ENCODE measurements at regions not wholly inside any gene's neighbourhood (a gene's known extent, or its start where the extent isn't known, plus 50 kb on each side); places are given as distances from the start of the nearest gene placed in this dataset.
"Not testable (repeated sequence)": the region's sequence is repeated elsewhere in the genome, so short reads cannot be mapped to it uniquely, and the experiment has no call there.

DNA sequence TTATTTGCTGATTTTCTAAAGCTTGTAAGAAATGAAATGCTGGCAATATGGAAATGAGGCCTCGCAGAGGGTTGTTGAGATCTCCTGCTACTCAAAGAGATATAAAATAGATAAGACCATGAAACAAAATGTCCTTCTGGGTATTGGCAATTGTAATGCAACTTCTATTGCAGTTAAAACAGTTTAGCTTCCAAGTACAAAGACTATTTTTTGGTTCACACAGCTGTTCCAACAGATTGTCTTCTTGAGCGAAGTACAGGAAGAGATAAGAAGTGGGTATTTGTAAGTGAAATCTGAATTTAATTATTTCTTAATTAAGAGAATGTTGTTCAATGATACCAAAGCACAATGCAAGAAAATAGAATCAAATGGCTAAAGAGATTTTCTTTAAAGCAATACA lies 801.5 kb upstream of the GBE1 start:
- Mint-ChIP-seq H3K36me3 (ENCODE audit: low read depth, unreplicated experiment) (no peaks in the 10 kb centered on the region), H3K27me3 (ENCODE audit: unreplicated experiment) (no peaks in the 10 kb centered on the region), H3K9me3 (ENCODE audit: unreplicated experiment) (peaks cover 4% of the 10 kb centered on the region), H3K27ac (ENCODE audit: unreplicated experiment) (no peak overlapping the region), H3K4me1 (ENCODE audit: unreplicated experiment) (peaks cover 4% of the 10 kb centered on the region), H3K4me3 (ENCODE audit: unreplicated experiment) (no peak overlapping the region)
- TF ChIP-seq, protein P1, sequence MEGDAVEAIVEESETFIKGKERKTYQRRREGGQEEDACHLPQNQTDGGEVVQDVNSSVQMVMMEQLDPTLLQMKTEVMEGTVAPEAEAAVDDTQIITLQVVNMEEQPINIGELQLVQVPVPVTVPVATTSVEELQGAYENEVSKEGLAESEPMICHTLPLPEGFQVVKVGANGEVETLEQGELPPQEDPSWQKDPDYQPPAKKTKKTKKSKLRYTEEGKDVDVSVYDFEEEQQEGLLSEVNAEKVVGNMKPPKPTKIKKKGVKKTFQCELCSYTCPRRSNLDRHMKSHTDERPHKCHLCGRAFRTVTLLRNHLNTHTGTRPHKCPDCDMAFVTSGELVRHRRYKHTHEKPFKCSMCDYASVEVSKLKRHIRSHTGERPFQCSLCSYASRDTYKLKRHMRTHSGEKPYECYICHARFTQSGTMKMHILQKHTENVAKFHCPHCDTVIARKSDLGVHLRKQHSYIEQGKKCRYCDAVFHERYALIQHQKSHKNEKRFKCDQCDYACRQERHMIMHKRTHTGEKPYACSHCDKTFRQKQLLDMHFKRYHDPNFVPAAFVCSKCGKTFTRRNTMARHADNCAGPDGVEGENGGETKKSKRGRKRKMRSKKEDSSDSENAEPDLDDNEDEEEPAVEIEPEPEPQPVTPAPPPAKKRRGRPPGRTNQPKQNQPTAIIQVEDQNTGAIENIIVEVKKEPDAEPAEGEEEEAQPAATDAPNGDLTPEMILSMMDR (IDR thresholded peaks at IDR 0.05; ENCODE audit: unreplicated experiment): no peak
- DNase-seq (ENCODE audit: low spot score): no peak

DNA sequence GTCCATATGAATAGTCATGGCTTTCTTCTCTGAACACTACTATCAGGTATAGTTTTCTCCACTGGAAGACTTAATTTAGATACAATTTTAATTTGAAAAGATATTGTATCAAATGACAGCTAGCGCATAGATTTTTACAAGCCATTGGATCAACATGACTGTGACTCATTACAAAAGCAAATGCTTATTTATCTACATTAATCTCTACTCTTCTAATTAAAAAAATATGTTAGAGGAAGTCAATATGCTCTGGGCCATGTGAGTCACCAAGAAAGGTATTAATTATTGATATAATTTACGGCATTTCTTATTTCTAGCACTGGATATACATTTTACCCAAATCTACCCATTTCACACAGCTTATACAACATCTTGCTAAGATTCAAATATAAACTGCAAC lies 800.3 kb upstream of the GBE1 start:
- no peaks in the 10 kb centered on the region for H3K27me3 Mint-ChIP-seq (ENCODE audit: unreplicated experiment)
- H3K9me3 Mint-ChIP-seq (ENCODE audit: unreplicated experiment): peaks cover 3% of the 10 kb centered on the region
- no peaks in the 10 kb centered on the region for H3K36me3 Mint-ChIP-seq (ENCODE audit: low read depth, unreplicated experiment)
- no peak overlapping the region for H3K4me3 Mint-ChIP-seq (ENCODE audit: unreplicated experiment)
- TF ChIP-seq, protein P1 (IDR thresholded peaks at IDR 0.05; ENCODE audit: unreplicated experiment): no peak
- DNase-seq (ENCODE audit: low spot score): no peak
- H3K27ac Mint-ChIP-seq (ENCODE audit: unreplicated experiment): no peak overlapping the region
- peaks cover 4% of the 10 kb centered on the region for H3K4me1 Mint-ChIP-seq (ENCODE audit: unreplicated experiment)

DNA sequence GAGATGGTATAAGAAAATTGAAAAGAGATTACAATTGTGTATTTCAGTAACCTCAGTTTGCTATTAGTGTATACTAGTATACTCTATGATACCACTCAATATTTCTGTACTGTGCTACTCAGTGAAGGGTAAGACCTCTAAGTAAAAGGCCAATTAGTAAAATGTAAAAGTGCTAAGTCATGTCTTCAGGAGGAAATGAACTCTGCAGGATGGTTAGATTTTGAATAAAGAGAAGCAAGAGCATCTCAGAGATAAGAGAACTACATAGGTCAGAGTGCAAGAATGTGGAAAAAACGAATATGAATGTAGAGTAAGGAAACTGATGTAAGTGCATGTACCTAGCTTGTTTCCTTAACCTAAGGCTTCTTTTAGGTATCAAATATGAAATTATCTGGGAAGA lies 796.6 kb upstream of the GBE1 start:
- TF ChIP-seq, protein P1 (IDR thresholded peaks at IDR 0.05; ENCODE audit: unreplicated experiment): no peak
- H3K4me3 Mint-ChIP-seq (ENCODE audit: unreplicated experiment): no peak overlapping the region
- no peak for DNase-seq (ENCODE audit: low spot score)

DNA sequence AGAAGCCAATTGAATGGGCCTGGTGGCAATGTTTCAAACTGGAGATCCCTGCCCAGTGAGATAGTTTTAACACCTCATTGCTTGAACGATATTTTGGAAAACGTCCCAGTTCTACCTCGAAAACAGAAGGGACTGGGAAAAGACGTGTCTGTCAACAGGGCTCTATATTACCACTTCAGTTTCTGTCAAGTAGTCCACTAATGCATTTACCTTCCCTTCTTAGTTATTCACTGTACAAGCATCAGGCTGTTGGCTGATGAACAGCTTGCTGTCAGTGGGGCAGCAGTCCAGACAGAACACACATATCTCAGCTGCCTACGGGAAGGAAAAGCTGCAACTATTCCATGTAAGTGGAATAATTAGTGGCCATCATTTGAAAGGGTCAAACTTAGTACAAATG lies 794.7 kb upstream of the GBE1 start:
- Mint-ChIP-seq H3K4me1 (ENCODE audit: unreplicated experiment) (peaks cover 4% of the 10 kb centered on the region), H3K27ac (ENCODE audit: unreplicated experiment) (no peak overlapping the region), H3K9me3 (ENCODE audit: unreplicated experiment) (no peaks in the 10 kb centered on the region), H3K27me3 (ENCODE audit: unreplicated experiment) (no peaks in the 10 kb centered on the region), H3K4me3 (ENCODE audit: unreplicated experiment) (no peak overlapping the region), H3K36me3 (ENCODE audit: low read depth, unreplicated experiment) (no peaks in the 10 kb centered on the region)
- DNase-seq (ENCODE audit: low spot score): no peak
- TF ChIP-seq, protein P1 (IDR thresholded peaks at IDR 0.05; ENCODE audit: unreplicated experiment): no peak

More for the DNA sequence above, 796.6 kb upstream of the GBE1 start:
- Mint-ChIP-seq H3K36me3 (ENCODE audit: low read depth, unreplicated experiment) (no peaks in the 10 kb centered on the region), H3K9me3 (ENCODE audit: unreplicated experiment) (no peaks in the 10 kb centered on the region), H3K4me1 (ENCODE audit: unreplicated experiment) (peaks cover 4% of the 10 kb centered on the region), H3K27ac (ENCODE audit: unreplicated experiment) (no peak overlapping the region), H3K27me3 (ENCODE audit: unreplicated experiment) (no peaks in the 10 kb centered on the region)

DNA sequence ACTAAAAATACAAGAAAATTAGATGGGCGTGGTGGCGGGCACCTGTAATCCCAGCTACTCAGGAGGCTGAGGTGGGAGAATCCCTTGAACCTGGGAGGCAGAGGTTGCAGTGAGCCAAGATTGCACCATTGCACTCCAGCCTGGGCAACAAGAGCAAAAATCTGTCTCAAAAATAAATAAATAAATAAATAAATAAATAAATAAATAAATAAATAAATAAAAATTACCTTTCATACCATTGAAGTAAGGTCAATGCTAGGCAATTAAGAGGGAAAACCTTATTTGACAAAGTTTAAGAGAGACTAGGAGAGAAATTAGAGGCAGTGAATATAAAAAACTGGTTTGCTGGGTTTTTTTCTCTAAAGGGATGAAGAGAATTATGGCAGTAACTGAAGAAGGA lies 781.1 kb upstream of the GBE1 start:
- H3K27ac Mint-ChIP-seq (ENCODE audit: unreplicated experiment); DNase-seq (ENCODE audit: low spot score); H3K9me3 Mint-ChIP-seq (ENCODE audit: unreplicated experiment); H3K4me3 Mint-ChIP-seq (ENCODE audit: unreplicated experiment); H3K36me3 Mint-ChIP-seq (ENCODE audit: low read depth, unreplicated experiment); H3K27me3 Mint-ChIP-seq (ENCODE audit: unreplicated experiment); H3K4me1 Mint-ChIP-seq (ENCODE audit: unreplicated experiment): not testable (repeated sequence)

DNA sequence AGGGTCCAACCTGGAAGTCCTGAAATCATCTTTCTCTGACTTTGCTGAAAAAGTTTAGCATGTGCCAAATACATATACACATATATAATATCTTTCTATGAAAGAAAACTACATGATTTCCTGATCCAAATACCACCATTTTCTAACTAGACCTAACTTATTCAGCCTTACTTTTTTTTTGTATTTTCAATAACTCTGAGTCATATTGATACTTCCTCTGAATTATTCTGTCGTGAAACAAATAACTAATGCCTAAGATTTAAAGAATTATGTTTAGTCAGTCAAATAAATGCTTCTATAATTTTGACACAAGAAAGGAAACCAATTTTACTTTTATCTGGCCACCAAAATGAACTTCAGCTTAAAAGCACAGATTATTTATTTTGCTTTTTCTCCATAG lies 760.2 kb upstream of the GBE1 start:
- H3K36me3 Mint-ChIP-seq (ENCODE audit: low read depth, unreplicated experiment): no peaks in the 10 kb centered on the region
- no peaks in the 10 kb centered on the region for H3K4me1 Mint-ChIP-seq (ENCODE audit: unreplicated experiment)
- no peak overlapping the region for H3K4me3 Mint-ChIP-seq (ENCODE audit: unreplicated experiment)
- H3K27ac Mint-ChIP-seq (ENCODE audit: unreplicated experiment): no peak overlapping the region
- DNase-seq (ENCODE audit: low spot score): no peak
- H3K27me3 Mint-ChIP-seq (ENCODE audit: unreplicated experiment): no peaks in the 10 kb centered on the region
- no peaks in the 10 kb centered on the region for H3K9me3 Mint-ChIP-seq (ENCODE audit: unreplicated experiment)
- TF ChIP-seq, protein P1 (IDR thresholded peaks at IDR 0.05; ENCODE audit: unreplicated experiment): no peak
